ENCODE measurements at regions not wholly inside any gene's neighbourhood (a gene's known extent, or its start where the extent isn't known, plus 50 kb on each side); places are given as distances from the start of the nearest gene placed in this dataset.

- TF ChIP-seq CTCF (IDR thresholded peaks at IDR 0.05) (no peak), POLR2A (IDR thresholded peaks at IDR 0.05) (no peak)
Observed at GRCh38 chr2:78315368-78315767, 710.1 kb upstream of the REG3G start.
